H1 (cell line): ENCODE measurements at regions not wholly inside any gene's neighbourhood (a gene's known extent, or its start where the extent isn't known, plus 50 kb on each side); places are given as distances from the start of the nearest gene placed in this dataset.

Experiments used
- ASH2L ChIP-seq: fragments of 200-600, 300-600 bp; sonication (generic); IDR thresholded peaks from one replicate; pipeline ENCODE4 v1.7.1; 2017; ENCODE audit warnings: low read length
- EP300 ChIP-seq, 2 experiments: IDR thresholded peaks; 1 replicate in 1 of 2; 2 replicates in 1 of 2; pipeline ENCODE4 v1.6.1; 2011 to 2012; ENCODE audit warnings: low read depth in 2 of 2, low read length in 2 of 2, mild to moderate bottlenecking in 2 of 2, borderline replicate concordance in 1 of 2, inconsistent platforms in 1 of 2, moderate library complexity in 1 of 2
- HDAC2 ChIP-seq, 2 experiments: fragments of 300-600 bp in 1 of 2; sonication (generic) in 1 of 2; IDR thresholded peaks; 2 replicates each; pipeline ENCODE4 v1.6.1; 2011 to 2012; ENCODE audit warnings: low read depth in 2 of 2, low read length in 2 of 2, mild to moderate bottlenecking in 2 of 2, moderate library complexity in 2 of 2, borderline replicate concordance in 1 of 2, inconsistent platforms in 1 of 2
- NRF1 ChIP-seq: IDR thresholded peaks from 2 replicates; pipeline ENCODE4 v1.6.1; 2011; ENCODE audit warnings: mild to moderate bottlenecking, low read depth, low read length, improper control_type of control experiment
- RXRA ChIP-seq: IDR thresholded peaks from 2 replicates; pipeline ENCODE4 v1.6.1; 2011; ENCODE audit warnings: low read depth, mild to moderate bottlenecking, low read length, moderate library complexity; ENCODE audit not compliant: insufficient read depth
- SRF ChIP-seq: IDR thresholded peaks from 2 replicates; pipeline ENCODE4 v1.6.1; 2011; ENCODE audit warnings: mild to moderate bottlenecking, low read depth, low read length, moderate library complexity
- YY1 ChIP-seq: IDR thresholded peaks from 2 replicates; pipeline ENCODE4 v1.6.1; 2011; ENCODE audit warnings: low read depth, mild to moderate bottlenecking, low read length

- TF ChIP-seq YY1 (no peak), SRF (no peak), EP300 (IDR thresholded peaks at IDR 0.05; ENCODE audit: borderline replicate concordance in 1 of 2, low read depth in 2 of 2, low read length in 2 of 2) (no peak), HDAC2 (IDR thresholded peaks at IDR 0.05; ENCODE audit: borderline replicate concordance in 1 of 2, low read depth in 2 of 2, low read length in 2 of 2) (no peak), NRF1 (no peak), ASH2L (no peak), RXRA (no peak)
- TF ChIP-seq, all 59 proteins: peak for 0
Observed at GRCh38 chr3:34889641-34890040, 749.7 kb upstream of the ARPP21 start (continued).
